CD8-positive, alpha-beta memory T cell (primary cell): ENCODE measurements at regions not wholly inside any gene's neighbourhood (a gene's known extent, or its start where the extent isn't known, plus 50 kb on each side); places are given as distances from the start of the nearest gene placed in this dataset.

ENCODE experiments used
- CTCF ChIA-PET: fragments of 350-600 bp; sonication (Branson Sonifier 250); formaldehyde crosslinking; loops from one replicate; lab custom pipeline; 2021; ENCODE audit warnings: antibody characterized with exemption; lab: Charles Lee
- POLR2A ChIA-PET: fragments of 350-600 bp; sonication (Branson Sonifier 250); formaldehyde crosslinking; loops from one replicate; lab custom pipeline; 2021; ENCODE audit warnings: antibody characterized with exemption; lab: Charles Lee
- DNase-seq, 5 donors: peaks; one replicate each; pipeline versions ENCODE4 v3.0.0 to v3.0.0-alpha.2; 2020 to 2022; ENCODE audit warnings: mixed read lengths in 1 of 5
- H3K27ac ChIP-seq: one replicate; pipeline ENCODE4 v1.7.0; 2013; ENCODE audit warnings: low read depth, mild to moderate bottlenecking, low read length, moderate library complexity
- H3K27me3 ChIP-seq: 2 replicates; pipeline ENCODE4 v1.7.0; 2013; ENCODE audit warnings: low read length, mild to moderate bottlenecking; ENCODE audit not compliant: insufficient read depth, poor library complexity, severe bottlenecking
- H3K36me3 ChIP-seq: 2 replicates; pipeline ENCODE4 v1.7.0; 2013; ENCODE audit warnings: mild to moderate bottlenecking, low read length, moderate library complexity; ENCODE audit not compliant: insufficient read depth
- H3K4me1 ChIP-seq: 2 replicates; pipeline ENCODE4 v1.7.0; 2013; ENCODE audit warnings: mild to moderate bottlenecking, low read length, moderate library complexity; ENCODE audit not compliant: insufficient read depth
- H3K4me3 ChIP-seq: 2 replicates; pipeline ENCODE4 v1.7.0; 2013; ENCODE audit warnings: mild to moderate bottlenecking, low read length
- H3K9me3 ChIP-seq: 2 replicates; pipeline ENCODE4 v1.7.0; 2013; ENCODE audit warnings: mild to moderate bottlenecking, low read length
- H3K27ac Mint-ChIP-seq, 8 donors: one replicate each; pipeline ENCODE4 v1.8.0; 2020 to 2021; ENCODE audit warnings: mixed read lengths in 8 of 8, mild to moderate bottlenecking in 6 of 8, inconsistent platforms in 3 of 8, moderate library complexity in 3 of 8
- H3K27me3 Mint-ChIP-seq, 2 donors: one replicate each; pipeline ENCODE4 v1.8.0; 2020 to 2021; ENCODE audit warnings: mixed read lengths in 2 of 2, mild to moderate bottlenecking in 1 of 2, moderate library complexity in 1 of 2
- H3K36me3 Mint-ChIP-seq, 3 donors: one replicate each; pipeline ENCODE4 v1.8.0; 2020 to 2021; ENCODE audit warnings: mixed read lengths in 3 of 3, inconsistent platforms in 1 of 3, mild to moderate bottlenecking in 1 of 3
- H3K4me1 Mint-ChIP-seq, 3 donors: one replicate each; pipeline ENCODE4 v1.8.0; 2020 to 2021; ENCODE audit warnings: mixed read lengths in 3 of 3, inconsistent platforms in 1 of 3, mild to moderate bottlenecking in 1 of 3
- H3K4me3 Mint-ChIP-seq, 7 donors: one replicate each; pipeline ENCODE4 v1.8.0; 2020 to 2021; ENCODE audit warnings: mixed read lengths in 7 of 7, mild to moderate bottlenecking in 6 of 7, moderate library complexity in 4 of 7, inconsistent platforms in 2 of 7
- H3K9me3 Mint-ChIP-seq, 5 donors: one replicate each; pipeline ENCODE4 v1.8.0; 2020 to 2022; ENCODE audit warnings: mixed read lengths in 5 of 5, mild to moderate bottlenecking in 3 of 5, moderate library complexity in 2 of 5, inconsistent platforms in 1 of 5

GRCh38 chrX:45664727-45665290, 464.1 kb upstream of the DIPK2B start:
- H3K27ac Mint-ChIP-seq, result no peak overlapping the region
- H3K27me3 ChIP-seq, result no peaks in the 10 kb centered on the region
- no peaks in the 10 kb centered on the region for H3K9me3 ChIP-seq
- H3K9me3 Mint-ChIP-seq, result no peaks in the 10 kb centered on the region
- H3K36me3 ChIP-seq, result no peaks in the 10 kb centered on the region
- H3K4me3 ChIP-seq, result no peak overlapping the region
- no peaks in the 10 kb centered on the region for H3K4me1 Mint-ChIP-seq
- POLR2A ChIA-PET, result no interaction called here
- H3K4me1 ChIP-seq, result no peaks in the 10 kb centered on the region
- H3K27me3 Mint-ChIP-seq, result peaks cover 0 to 3% of the 10 kb centered on the region in 2 donors
- CTCF ChIA-PET, result no interaction called here
- no peaks in the 10 kb centered on the region for H3K36me3 Mint-ChIP-seq
- no peak overlapping the region for H3K4me3 Mint-ChIP-seq
- no peak overlapping the region for H3K27ac ChIP-seq
- DNase-seq, result no peak

- H3K4me1 Mint-ChIP-seq, result no peaks in the 10 kb centered on the region
- DNase-seq, result no peak
- H3K27me3 ChIP-seq, result no peaks in the 10 kb centered on the region
- H3K4me3 ChIP-seq, result no peak overlapping the region
- no peak overlapping the region for H3K27ac Mint-ChIP-seq
- no peaks in the 10 kb centered on the region for H3K9me3 ChIP-seq
- no peaks in the 10 kb centered on the region for H3K4me1 ChIP-seq
- H3K27ac ChIP-seq, result no peak overlapping the region
- CTCF ChIA-PET, result no interaction called here
- H3K27me3 Mint-ChIP-seq, result peaks cover 0 to 3% of the 10 kb centered on the region in 2 donors
- H3K9me3 Mint-ChIP-seq, result no peaks in the 10 kb centered on the region
- H3K4me3 Mint-ChIP-seq, result no peak overlapping the region
- H3K36me3 Mint-ChIP-seq, result peaks cover 0 to 2% (median 0%) of the 10 kb centered on the region in 3 donors
- H3K36me3 ChIP-seq, result no peaks in the 10 kb centered on the region
- POLR2A ChIA-PET, result no interaction called here
Observed at GRCh38 chrX:45660477-45660876, 459.8 kb upstream of the DIPK2B start.

GRCh38 chrX:45633419-45633818, 432.7 kb upstream of the DIPK2B start:
- DNase-seq, result no peak
- H3K4me3 Mint-ChIP-seq, result no peak overlapping the region
- Histone ChIP-seq H3K36me3 (no peaks in the 10 kb centered on the region), H3K27me3 (no peaks in the 10 kb centered on the region), H3K27ac (no peak overlapping the region), H3K4me1 (no peaks in the 10 kb centered on the region), H3K9me3 (no peaks in the 10 kb centered on the region), H3K4me3 (no peak overlapping the region)
- no peaks in the 10 kb centered on the region for H3K4me1 Mint-ChIP-seq
- H3K27ac Mint-ChIP-seq, result no peak overlapping the region
- ChIA-PET POLR2A (no interaction called here), CTCF (interaction anchor here (1.2 kb wide), 1 partner anchor 208 kb away, joined by 3 read pairs; no protein-coding TSS in a partner anchor)
- peaks cover 4% of the 10 kb centered on the region in 2 donors for H3K27me3 Mint-ChIP-seq
- H3K36me3 Mint-ChIP-seq, result no peaks in the 10 kb centered on the region
- H3K9me3 Mint-ChIP-seq, result no peaks in the 10 kb centered on the region

GRCh38 chrX:45632506-45632905, 431.8 kb upstream of the DIPK2B start:
- peaks cover 3 to 4% of the 10 kb centered on the region in 2 donors for H3K27me3 Mint-ChIP-seq
- no peak for DNase-seq
- Histone ChIP-seq H3K4me3 (no peak overlapping the region), H3K4me1 (no peaks in the 10 kb centered on the region), H3K27ac (no peak overlapping the region), H3K36me3 (no peaks in the 10 kb centered on the region), H3K27me3 (no peaks in the 10 kb centered on the region), H3K9me3 (no peaks in the 10 kb centered on the region)
- POLR2A ChIA-PET, result no interaction called here
- H3K36me3 Mint-ChIP-seq, result no peaks in the 10 kb centered on the region
- no peak overlapping the region for H3K4me3 Mint-ChIP-seq
- CTCF ChIA-PET, result interaction anchor here (1.2 kb wide), 1 partner anchor 209 kb away, joined by 3 read pairs; no protein-coding TSS in a partner anchor
- H3K27ac Mint-ChIP-seq, result no peak overlapping the region
- no peaks in the 10 kb centered on the region for H3K4me1 Mint-ChIP-seq
- H3K9me3 Mint-ChIP-seq, result no peaks in the 10 kb centered on the region

- H3K27ac ChIP-seq, result no peak overlapping the region
- Mint-ChIP-seq H3K27me3 (peaks cover 0 to 3% of the 10 kb centered on the region in 2 donors), H3K9me3 (peaks cover 0 to 6% (median 0%) of the 10 kb centered on the region in 5 donors), H3K4me3 (no peak overlapping the region), H3K4me1 (no peaks in the 10 kb centered on the region), H3K36me3 (no peaks in the 10 kb centered on the region), H3K27ac (no peak overlapping the region)
- H3K27me3 ChIP-seq, result no peaks in the 10 kb centered on the region
- H3K4me1 ChIP-seq, result no peaks in the 10 kb centered on the region
- no peaks in the 10 kb centered on the region for H3K9me3 ChIP-seq
- H3K4me3 ChIP-seq, result no peak overlapping the region
- no peaks in the 10 kb centered on the region for H3K36me3 ChIP-seq
- no peak for DNase-seq
- ChIA-PET POLR2A (no interaction called here), CTCF (no interaction called here)
Observed at GRCh38 chrX:45630078-45630477, 429.4 kb upstream of the DIPK2B start.

GRCh38 chrX:45628041-45628440, 427.4 kb upstream of the DIPK2B start:
- Histone ChIP-seq H3K36me3 (no peaks in the 10 kb centered on the region), H3K4me3 (no peak overlapping the region), H3K4me1 (no peaks in the 10 kb centered on the region), H3K27me3 (no peaks in the 10 kb centered on the region), H3K27ac (no peak overlapping the region), H3K9me3 (no peaks in the 10 kb centered on the region)
- H3K4me1 Mint-ChIP-seq, result no peaks in the 10 kb centered on the region
- H3K4me3 Mint-ChIP-seq, result no peak overlapping the region
- no peaks in the 10 kb centered on the region for H3K36me3 Mint-ChIP-seq
- POLR2A ChIA-PET, result no interaction called here
- CTCF ChIA-PET, result no interaction called here
- peaks cover 0 to 6% (median 0%) of the 10 kb centered on the region in 5 donors for H3K9me3 Mint-ChIP-seq
- peaks cover 0 to 3% of the 10 kb centered on the region in 2 donors for H3K27me3 Mint-ChIP-seq
- DNase-seq, result no peak
- H3K27ac Mint-ChIP-seq, result no peak overlapping the region

GRCh38 chrX:45623266-45623665, 422.6 kb upstream of the DIPK2B start:
- Histone ChIP-seq H3K36me3 (no peaks in the 10 kb centered on the region), H3K27me3 (no peaks in the 10 kb centered on the region), H3K27ac (no peak overlapping the region), H3K4me3 (no peak overlapping the region), H3K9me3 (no peaks in the 10 kb centered on the region), H3K4me1 (no peaks in the 10 kb centered on the region)
- CTCF ChIA-PET, result no interaction called here
- POLR2A ChIA-PET, result no interaction called here
- Mint-ChIP-seq H3K9me3 (peaks cover 0 to 6% (median 0%) of the 10 kb centered on the region in 5 donors), H3K27me3 (peaks cover 0 to 4% of the 10 kb centered on the region in 2 donors), H3K4me1 (no peaks in the 10 kb centered on the region), H3K36me3 (no peaks in the 10 kb centered on the region), H3K4me3 (no peak overlapping the region), H3K27ac (no peak overlapping the region)
- DNase-seq, result no peak

GRCh38 chrX:45622538-45622937, 421.9 kb upstream of the DIPK2B start:
- H3K27ac ChIP-seq, result no peak overlapping the region
- H3K36me3 Mint-ChIP-seq, result no peaks in the 10 kb centered on the region
- no peak overlapping the region for H3K4me3 ChIP-seq
- H3K27me3 ChIP-seq, result no peaks in the 10 kb centered on the region
- H3K4me1 ChIP-seq, result no peaks in the 10 kb centered on the region
- no peak for DNase-seq
- no peaks in the 10 kb centered on the region for H3K4me1 Mint-ChIP-seq
- ChIA-PET CTCF (no interaction called here), POLR2A (no interaction called here)
- no peak overlapping the region for H3K4me3 Mint-ChIP-seq
- peaks cover 0 to 9% (median 0%) of the 10 kb centered on the region in 5 donors for H3K9me3 Mint-ChIP-seq
- no peaks in the 10 kb centered on the region for H3K9me3 ChIP-seq
- H3K36me3 ChIP-seq, result no peaks in the 10 kb centered on the region
- peaks cover 0 to 4% of the 10 kb centered on the region in 2 donors for H3K27me3 Mint-ChIP-seq
- no peak overlapping the region for H3K27ac Mint-ChIP-seq
